ENCODE measurements at regions not wholly inside any gene's neighbourhood (a gene's known extent, or its start where the extent isn't known, plus 50 kb on each side); places are given as distances from the start of the nearest gene placed in this dataset.

DNA sequence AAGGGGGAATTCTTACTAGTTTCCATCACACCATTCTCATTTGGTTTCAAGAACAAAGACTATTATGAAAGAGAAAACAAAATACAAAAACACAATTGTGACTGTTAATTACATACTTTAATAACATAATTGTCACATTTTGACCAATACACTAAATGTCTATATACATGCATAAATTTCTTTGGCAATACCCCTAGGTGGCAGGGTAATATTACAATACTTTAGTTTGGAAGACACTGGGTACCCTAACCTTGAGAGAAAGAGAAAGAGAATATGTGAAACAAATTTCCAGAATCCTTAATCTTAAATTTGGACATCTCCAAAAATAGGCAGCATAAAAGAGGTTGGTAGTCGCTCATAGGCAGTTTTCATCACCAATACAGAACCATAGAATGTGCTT, 619.6 kb upstream of the ADAMTS16 start:
- TF ChIP-seq BHLHE40 (IDR thresholded peaks at IDR 0.05; ENCODE audit: borderline replicate concordance): no peak
- TF ChIP-seq TARDBP (IDR thresholded peaks at IDR 0.05): no peak
- TF ChIP-seq L3MBTL2 (conservative IDR thresholded peaks at IDR 0.05): no peak
- no peak for TF ChIP-seq FOXA1 (IDR thresholded peaks at IDR 0.05)
- TF ChIP-seq FOXK2 (IDR thresholded peaks at IDR 0.05): no peak
- no peak for TF ChIP-seq HDGF (IDR thresholded peaks at IDR 0.05; ENCODE audit: borderline replicate concordance)

Measured in HEK293T (cell line).